ENCODE measurements at regions not wholly inside any gene's neighbourhood (a gene's known extent, or its start where the extent isn't known, plus 50 kb on each side); places are given as distances from the start of the nearest gene placed in this dataset.

DNA sequence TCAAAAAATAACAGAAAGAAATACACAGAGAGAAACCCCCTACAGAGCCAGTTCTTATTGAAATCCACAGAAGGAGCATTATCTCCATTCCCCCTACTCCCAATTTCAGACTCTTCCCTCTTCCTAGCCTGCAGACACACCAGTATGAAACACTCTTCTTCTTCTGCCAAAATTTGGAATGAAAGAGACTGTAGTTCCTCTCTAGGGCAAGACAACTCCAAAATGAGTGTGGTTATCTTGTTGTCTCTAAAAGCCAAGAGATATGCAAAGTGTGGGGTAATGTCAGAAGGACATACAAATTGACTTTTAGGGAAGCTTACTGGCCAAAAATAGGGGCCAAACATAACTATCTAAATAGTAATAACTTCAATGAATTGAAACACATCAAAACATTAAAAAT, 337.1 kb upstream of the SETBP1 start:
- TF ChIP-seq CTCF (IDR thresholded peaks at IDR 0.05) (no peak), EZH2phosphoT487 (IDR thresholded peaks at IDR 0.05) (no peak)

Data from neural progenitor cell (in vitro differentiated cells).